SK-N-MC (cell line): ENCODE measurements at regions not wholly inside any gene's neighbourhood (a gene's known extent, or its start where the extent isn't known, plus 50 kb on each side); places are given as distances from the start of the nearest gene placed in this dataset.

ENCODE experiments used
- EZH2 ChIP-seq: fragments of 200-600 bp; sonication (generic); IDR thresholded peaks from one replicate; pipeline ENCODE4 v1.6.1; 2017; ENCODE audit warnings: antibody characterized with exemption
- FOXP2 ChIP-seq: optimal IDR thresholded peaks from 2 replicates; pipeline ENCODE3; 2011; ENCODE audit warnings: mild to moderate bottlenecking, moderate library complexity; ENCODE audit not compliant: insufficient read depth; ENCODE audit errors: extremely low read length, control extremely low read depth
- POLR2AphosphoS5 ChIP-seq: IDR thresholded peaks from 2 replicates; pipeline ENCODE4 v1.6.1; 2012; ENCODE audit warnings: mild to moderate bottlenecking, low read depth, low read length, borderline replicate concordance

- no peak for TF ChIP-seq POLR2AphosphoS5
- no peak for TF ChIP-seq EZH2
- TF ChIP-seq FOXP2 = no peak
Observed at GRCh38 chr3:70731046-70731445, 418.6 kb upstream of the MDFIC2 start.
